Glutamatergic neuron (in vitro differentiated cells): ENCODE measurements at regions not wholly inside any gene's neighbourhood (a gene's known extent, or its start where the extent isn't known, plus 50 kb on each side); places are given as distances from the start of the nearest gene placed in this dataset.
"Not testable (repeated sequence)": the region's sequence is repeated elsewhere in the genome, so short reads cannot be mapped to it uniquely, and the experiment has no call there.

Experiments used
- DNase-seq: peaks from one replicate; pipeline ENCODE4 v3.0.0; 2022
- H3K27ac Mint-ChIP-seq: one replicate; pipeline ENCODE4 v1.8.0; 2020; ENCODE audit warnings: mild to moderate bottlenecking, mixed read lengths, inconsistent platforms; ENCODE audit not compliant: unreplicated experiment
- H3K27me3 Mint-ChIP-seq: one replicate; pipeline ENCODE4 v1.8.0; 2020; ENCODE audit warnings: mild to moderate bottlenecking, moderate library complexity, mixed read lengths, inconsistent platforms; ENCODE audit not compliant: unreplicated experiment
- H3K36me3 Mint-ChIP-seq: one replicate; pipeline ENCODE4 v1.8.0; 2020; ENCODE audit warnings: mild to moderate bottlenecking, mixed read lengths, inconsistent platforms; ENCODE audit not compliant: unreplicated experiment
- H3K4me1 Mint-ChIP-seq: one replicate; pipeline ENCODE4 v1.8.0; 2020; ENCODE audit warnings: mild to moderate bottlenecking, low read depth, mixed read lengths, inconsistent platforms; ENCODE audit not compliant: unreplicated experiment
- H3K4me3 Mint-ChIP-seq: one replicate; pipeline ENCODE4 v1.8.0; 2020; ENCODE audit warnings: mild to moderate bottlenecking, mixed read lengths, inconsistent platforms; ENCODE audit not compliant: unreplicated experiment
- H3K9me3 Mint-ChIP-seq: one replicate; pipeline ENCODE4 v1.8.0; 2020; ENCODE audit warnings: mild to moderate bottlenecking, moderate library complexity, mixed read lengths, inconsistent platforms; ENCODE audit not compliant: unreplicated experiment
- CTCF ChIP-seq: fragments of 200-600 bp; sonication (generic); IDR thresholded peaks from one replicate; pipeline ENCODE4 v1.5.0; 2021; ENCODE audit not compliant: partially characterized antibody, unreplicated experiment

GRCh38 chrX:40224658-40225057, 126.9 kb upstream of the BCOR start:
- no peak overlapping the region for H3K4me3 Mint-ChIP-seq
- no peak overlapping the region for H3K27ac Mint-ChIP-seq
- no peak for TF ChIP-seq CTCF
- H3K36me3 Mint-ChIP-seq, result no peaks in the 10 kb centered on the region
- no peaks in the 10 kb centered on the region for H3K27me3 Mint-ChIP-seq
- H3K9me3 Mint-ChIP-seq, result no peaks in the 10 kb centered on the region
- no peak for DNase-seq
- no peaks in the 10 kb centered on the region for H3K4me1 Mint-ChIP-seq

GRCh38 chrX:40222612-40223011, 124.9 kb upstream of the BCOR start:
- H3K27ac Mint-ChIP-seq, H3K4me3 Mint-ChIP-seq, H3K36me3 Mint-ChIP-seq, H3K4me1 Mint-ChIP-seq, H3K9me3 Mint-ChIP-seq, H3K27me3 Mint-ChIP-seq, DNase-seq: not testable (repeated sequence)

- TF ChIP-seq CTCF, result no peak
- no peaks in the 10 kb centered on the region for H3K4me1 Mint-ChIP-seq
- no peak for DNase-seq
- H3K27ac Mint-ChIP-seq, result no peak overlapping the region
- H3K4me3 Mint-ChIP-seq, result no peak overlapping the region
- no peaks in the 10 kb centered on the region for H3K36me3 Mint-ChIP-seq
- no peaks in the 10 kb centered on the region for H3K9me3 Mint-ChIP-seq
- H3K27me3 Mint-ChIP-seq, result no peaks in the 10 kb centered on the region
Observed at GRCh38 chrX:40213092-40213491, 115.3 kb upstream of the BCOR start.

- Mint-ChIP-seq H3K4me3 (no peak overlapping the region), H3K27ac (no peak overlapping the region), H3K4me1 (no peaks in the 10 kb centered on the region), H3K36me3 (no peaks in the 10 kb centered on the region), H3K27me3 (no peaks in the 10 kb centered on the region), H3K9me3 (no peaks in the 10 kb centered on the region)
- no peak for DNase-seq
- no peak for TF ChIP-seq CTCF
Observed at GRCh38 chrX:40209951-40210617, 112.3 kb upstream of the BCOR start.

- no peaks in the 10 kb centered on the region for H3K4me1 Mint-ChIP-seq
- no peak overlapping the region for H3K4me3 Mint-ChIP-seq
- no peak overlapping the region for H3K27ac Mint-ChIP-seq
- TF ChIP-seq CTCF, result no peak
- no peaks in the 10 kb centered on the region for H3K27me3 Mint-ChIP-seq
- no peak for DNase-seq
- H3K9me3 Mint-ChIP-seq, result no peaks in the 10 kb centered on the region
- H3K36me3 Mint-ChIP-seq, result no peaks in the 10 kb centered on the region
Observed at GRCh38 chrX:40207626-40208025, 109.9 kb upstream of the BCOR start.
